ENCODE measurements at regions not wholly inside any gene's neighbourhood (a gene's known extent, or its start where the extent isn't known, plus 50 kb on each side); places are given as distances from the start of the nearest gene placed in this dataset.

- no peak overlapping the region for H3K27ac ChIP-seq (ENCODE audit: insufficient read depth, low read depth, low read length)
- CTCF ChIA-PET: no interaction called here
- BruUV-seq (replicated peaks): no TSS peak
- no peaks in the 10 kb centered on the region for H3K79me2 ChIP-seq (ENCODE audit: control insufficient read depth, insufficient read depth, low read length)
- peaks cover 9% of the 10 kb centered on the region for H3K9me3 ChIP-seq (replicated peaks; ENCODE audit: control insufficient read depth, insufficient read depth, low read length)
- no peak overlapping the region for H3K9ac ChIP-seq (replicated peaks; ENCODE audit: extremely low read depth, insufficient read depth, low read length)
- intact Hi-C loops (cut with micrococcal nuclease): no loop called here
- TF ChIP-seq POLR2A (IDR thresholded peaks at IDR 0.05; ENCODE audit: low read depth, low read length): no peak
- no peak for TF ChIP-seq MAX (IDR thresholded peaks at IDR 0.05; ENCODE audit: insufficient read depth, insufficient read length)
- TF ChIP-seq CTCF (IDR thresholded peaks at IDR 0.05; ENCODE audit: extremely low read depth in 1 of 2, insufficient read depth in 1 of 2, low read depth in 1 of 2, low read length in 2 of 2): no peak
- TF ChIP-seq MYC (IDR thresholded peaks at IDR 0.05; ENCODE audit: low read depth, low read length): no peak
- no peak for TF ChIP-seq POLR2AphosphoS5 (IDR thresholded peaks at IDR 0.05; ENCODE audit: insufficient read depth, low read depth, low read length)
- TF ChIP-seq EZH2 (IDR thresholded peaks at IDR 0.05; ENCODE audit: borderline replicate concordance, low read depth, low read length, severe bottlenecking): no peak
- DNase-seq (ENCODE audit: low read depth, low spot score) (no peak), FAIRE-seq (no peak)
- no peak overlapping the region for H2AFZ ChIP-seq (ENCODE audit: low read depth, low read length)
- no peaks in the 10 kb centered on the region for H4K20me1 ChIP-seq (replicated peaks; ENCODE audit: control insufficient read depth, extremely low read depth, insufficient read depth, low read length)
- dilution Hi-C loops (cut with MboI; ENCODE audit: extremely low pct_ligation_motif_present, low sequenced_read_pairs): no loop called here
- no peaks in the 10 kb centered on the region for H3K9me1 ChIP-seq (replicated peaks; ENCODE audit: control insufficient read depth, extremely low read depth, insufficient read depth, low read length)
- H3K4me2 ChIP-seq (ENCODE audit: insufficient read depth, low read length): no peak overlapping the region
- no peaks in the 10 kb centered on the region for H3K4me1 ChIP-seq (ENCODE audit: control insufficient read depth, extremely low read depth, insufficient read depth, low read length)
- H3K4me3 ChIP-seq (replicated peaks in 1 of 3; ENCODE audit: insufficient read depth in 1 of 3, low read depth in 1 of 3, low read length in 3 of 3): no peak overlapping the region
- H3K27me3 ChIP-seq (ENCODE audit: control insufficient read depth in 2 of 2, insufficient read depth in 2 of 2, low read length in 2 of 2): no peaks in the 10 kb centered on the region
- H3K36me3 ChIP-seq (ENCODE audit: control insufficient read depth in 2 of 2, extremely low read depth in 1 of 2, insufficient read depth in 2 of 2, low read length in 2 of 2): no peaks in the 10 kb centered on the region
- POLR2A ChIA-PET: no interaction called here
Observed at GRCh38 chr19:28949027-28949426, 263.9 kb downstream of the UQCRFS1 start.

GRCh38 chr19:28948566-28948965 is 264.4 kb downstream of the UQCRFS1 start:
- no peak overlapping the region for H3K4me3 ChIP-seq (replicated peaks in 1 of 3; ENCODE audit: insufficient read depth in 1 of 3, low read depth in 1 of 3, low read length in 3 of 3)
- DNase-seq (ENCODE audit: low read depth, low spot score): no peak

More at GRCh38 chr19:28948566-28948965, 264.4 kb downstream of the UQCRFS1 start:
- TF ChIP-seq CTCF (IDR thresholded peaks at IDR 0.05; ENCODE audit: extremely low read depth in 1 of 2, insufficient read depth in 1 of 2, low read depth in 1 of 2, low read length in 2 of 2) (no peak), MYC (IDR thresholded peaks at IDR 0.05; ENCODE audit: low read depth, low read length) (no peak), GATA2 (IDR thresholded peaks at IDR 0.05; ENCODE audit: insufficient read depth, insufficient read length, low read depth, low read length) (no peak), FOS (IDR thresholded peaks at IDR 0.05; ENCODE audit: borderline replicate concordance, insufficient read depth, low read length) (no peak), POLR2A (IDR thresholded peaks at IDR 0.05; ENCODE audit: low read depth, low read length) (no peak), MAX (IDR thresholded peaks at IDR 0.05; ENCODE audit: insufficient read depth, insufficient read length) (no peak), EZH2 (IDR thresholded peaks at IDR 0.05; ENCODE audit: borderline replicate concordance, low read depth, low read length, severe bottlenecking) (no peak), POLR2AphosphoS5 (IDR thresholded peaks at IDR 0.05; ENCODE audit: insufficient read depth, low read depth, low read length) (no peak), JUN (IDR thresholded peaks at IDR 0.05; ENCODE audit: borderline replicate concordance, insufficient read depth, insufficient read length, low read depth) (no peak)
- Histone ChIP-seq H3K4me2 (ENCODE audit: insufficient read depth, low read length) (no peak overlapping the region), H3K79me2 (ENCODE audit: control insufficient read depth, insufficient read depth, low read length) (no peaks in the 10 kb centered on the region), H3K4me1 (ENCODE audit: control insufficient read depth, extremely low read depth, insufficient read depth, low read length) (no peaks in the 10 kb centered on the region), H3K9me1 (replicated peaks; ENCODE audit: control insufficient read depth, extremely low read depth, insufficient read depth, low read length) (no peaks in the 10 kb centered on the region), H3K27ac (ENCODE audit: insufficient read depth, low read depth, low read length) (no peak overlapping the region), H3K9me3 (replicated peaks; ENCODE audit: control insufficient read depth, insufficient read depth, low read length) (peaks cover 9% of the 10 kb centered on the region), H4K20me1 (replicated peaks; ENCODE audit: control insufficient read depth, extremely low read depth, insufficient read depth, low read length) (no peaks in the 10 kb centered on the region), H2AFZ (ENCODE audit: low read depth, low read length) (no peak overlapping the region), H3K36me3 (ENCODE audit: control insufficient read depth in 2 of 2, extremely low read depth in 1 of 2, insufficient read depth in 2 of 2, low read length in 2 of 2) (no peaks in the 10 kb centered on the region), H3K9ac (replicated peaks; ENCODE audit: extremely low read depth, insufficient read depth, low read length) (no peak overlapping the region), H3K27me3 (ENCODE audit: control insufficient read depth in 2 of 2, insufficient read depth in 2 of 2, low read length in 2 of 2) (no peaks in the 10 kb centered on the region)
- POLR2A ChIA-PET: no interaction called here
- intact Hi-C loops (cut with micrococcal nuclease): no loop called here
- FAIRE-seq: no peak
- BruUV-seq (replicated peaks): no TSS peak
- dilution Hi-C loops (cut with MboI; ENCODE audit: extremely low pct_ligation_motif_present, low sequenced_read_pairs): no loop called here
- CTCF ChIA-PET: no interaction called here

Measured in endothelial cell of umbilical vein (primary cell).